ENCODE measurements at regions not wholly inside any gene's neighbourhood (a gene's known extent, or its start where the extent isn't known, plus 50 kb on each side); places are given as distances from the start of the nearest gene placed in this dataset.

DNA sequence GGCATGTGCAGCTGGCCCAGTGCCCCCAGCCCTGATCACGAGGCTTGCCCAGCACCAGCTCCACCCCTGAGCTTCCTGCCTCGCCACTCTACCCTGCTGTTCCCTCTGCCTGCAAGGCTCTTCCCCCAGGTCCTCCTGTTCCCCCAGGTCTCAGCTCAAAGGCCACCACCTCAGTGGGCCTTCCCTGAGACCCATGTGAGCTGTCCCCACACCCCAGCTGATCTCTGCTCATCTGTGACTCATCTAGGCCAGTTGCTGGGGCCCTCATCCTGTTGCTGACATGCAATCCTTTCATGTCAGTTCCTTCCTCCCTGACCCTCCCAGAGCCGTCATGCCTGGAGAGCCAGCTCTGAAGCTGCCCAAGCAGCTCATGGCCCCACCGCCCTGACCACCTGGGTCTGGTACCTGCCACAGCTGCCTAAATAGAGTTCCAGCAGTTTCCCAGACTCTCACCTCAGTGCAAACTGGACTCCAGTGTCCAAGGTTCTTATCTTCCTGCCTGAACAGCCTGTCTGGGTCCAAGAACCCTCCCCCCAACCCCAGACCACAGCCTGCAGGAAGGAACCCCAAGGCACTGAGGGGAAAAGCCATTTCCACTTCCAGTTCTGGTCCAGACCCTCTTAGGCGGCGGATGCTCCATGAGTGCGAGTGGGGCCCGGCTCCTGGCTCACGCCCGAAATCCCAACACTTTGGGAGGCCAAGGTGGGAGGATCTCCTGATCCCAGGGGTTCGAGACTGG lies 116.6 kb upstream of the IQSEC1 start:
- TF ChIP-seq, protein P1, sequence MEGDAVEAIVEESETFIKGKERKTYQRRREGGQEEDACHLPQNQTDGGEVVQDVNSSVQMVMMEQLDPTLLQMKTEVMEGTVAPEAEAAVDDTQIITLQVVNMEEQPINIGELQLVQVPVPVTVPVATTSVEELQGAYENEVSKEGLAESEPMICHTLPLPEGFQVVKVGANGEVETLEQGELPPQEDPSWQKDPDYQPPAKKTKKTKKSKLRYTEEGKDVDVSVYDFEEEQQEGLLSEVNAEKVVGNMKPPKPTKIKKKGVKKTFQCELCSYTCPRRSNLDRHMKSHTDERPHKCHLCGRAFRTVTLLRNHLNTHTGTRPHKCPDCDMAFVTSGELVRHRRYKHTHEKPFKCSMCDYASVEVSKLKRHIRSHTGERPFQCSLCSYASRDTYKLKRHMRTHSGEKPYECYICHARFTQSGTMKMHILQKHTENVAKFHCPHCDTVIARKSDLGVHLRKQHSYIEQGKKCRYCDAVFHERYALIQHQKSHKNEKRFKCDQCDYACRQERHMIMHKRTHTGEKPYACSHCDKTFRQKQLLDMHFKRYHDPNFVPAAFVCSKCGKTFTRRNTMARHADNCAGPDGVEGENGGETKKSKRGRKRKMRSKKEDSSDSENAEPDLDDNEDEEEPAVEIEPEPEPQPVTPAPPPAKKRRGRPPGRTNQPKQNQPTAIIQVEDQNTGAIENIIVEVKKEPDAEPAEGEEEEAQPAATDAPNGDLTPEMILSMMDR (IDR thresholded peaks at IDR 0.05; ENCODE audit: low read depth, low read length, poor library complexity, severe bottlenecking) = no peak
- no peak for TF ChIP-seq EZH2phosphoT487 (IDR thresholded peaks at IDR 0.05; ENCODE audit: borderline replicate concordance, low read length)
